ENCODE measurements at regions not wholly inside any gene's neighbourhood (a gene's known extent, or its start where the extent isn't known, plus 50 kb on each side); places are given as distances from the start of the nearest gene placed in this dataset.
"Not testable (repeated sequence)": the region's sequence is repeated elsewhere in the genome, so short reads cannot be mapped to it uniquely, and the experiment has no call there.

DNA sequence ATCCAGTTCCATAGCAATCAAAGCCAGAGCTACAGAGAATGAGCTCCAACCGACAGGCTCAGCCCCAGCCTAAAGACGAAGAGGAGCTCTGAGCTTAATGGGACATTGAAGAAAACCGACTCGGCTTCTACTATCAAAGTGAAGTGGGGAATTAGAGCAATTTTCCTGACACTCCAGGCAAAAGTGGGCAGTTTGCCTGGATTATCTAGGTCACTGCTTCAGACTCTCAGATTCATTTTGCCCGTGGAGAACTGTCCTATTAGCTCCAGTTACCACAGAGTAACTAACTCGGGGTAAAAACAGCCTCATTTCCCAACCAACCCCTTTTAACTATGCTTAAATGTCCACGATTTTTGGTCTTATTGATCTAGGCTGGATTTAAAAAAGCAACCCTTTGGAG, 592.1 kb upstream of the NRSN1 start:
- Histone ChIP-seq H3K36me3 (no peaks in the 10 kb centered on the region), H3K4me3 (ENCODE audit: low read depth, low read length) (no peak overlapping the region), H3K4me1 (no peaks in the 10 kb centered on the region), H3K27me3 (no peaks in the 10 kb centered on the region), H3K9me3 (no peaks in the 10 kb centered on the region)
- no peak for TF ChIP-seq CTCF (IDR thresholded peaks at IDR 0.05; ENCODE audit: low read depth, low read length)
- DNase-seq, result no peak

DNA sequence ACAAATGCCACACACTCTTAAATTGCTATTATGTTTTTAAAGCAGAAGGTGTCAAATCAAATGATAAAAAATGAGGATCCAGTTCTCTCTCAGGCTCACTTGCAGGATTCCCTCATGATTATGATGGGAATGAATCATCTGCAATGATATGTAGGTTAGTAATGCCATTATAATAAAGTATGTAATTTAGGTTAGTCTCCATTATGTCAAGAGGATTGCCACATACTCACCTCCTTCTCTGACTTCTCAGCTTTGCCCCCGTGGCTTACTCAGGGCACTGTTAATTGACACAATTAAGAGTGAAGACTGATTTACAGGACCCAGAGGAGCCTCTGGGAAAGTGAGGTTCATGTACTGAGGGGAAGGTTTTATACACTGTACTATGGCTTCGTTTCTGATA, 591.7 kb upstream of the NRSN1 start:
- Histone ChIP-seq H3K36me3 (no peaks in the 10 kb centered on the region), H3K27me3 (no peaks in the 10 kb centered on the region), H3K4me1 (no peaks in the 10 kb centered on the region), H3K4me3 (ENCODE audit: low read depth, low read length) (no peak overlapping the region), H3K9me3 (no peaks in the 10 kb centered on the region)
- no peak for TF ChIP-seq CTCF (IDR thresholded peaks at IDR 0.05; ENCODE audit: low read depth, low read length)
- no peak for DNase-seq

DNA sequence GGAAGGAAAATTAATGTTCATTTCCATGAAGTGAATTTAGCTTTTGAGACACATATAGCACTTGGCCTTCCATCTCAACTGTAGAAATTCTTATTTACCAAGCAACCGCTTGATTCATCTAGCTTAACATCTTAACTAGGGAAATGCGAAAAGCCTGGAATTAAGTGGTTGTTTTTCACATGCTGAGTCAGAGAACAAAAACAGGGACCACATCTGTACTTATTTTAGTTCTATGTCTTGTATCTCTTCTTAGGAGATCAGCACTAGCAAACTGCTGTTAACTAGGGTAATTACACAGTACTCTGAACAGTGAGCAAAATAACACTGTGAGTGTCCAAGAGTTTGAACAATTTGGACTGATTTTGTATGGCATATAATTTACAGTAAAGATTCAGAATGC, 590.9 kb upstream of the NRSN1 start:
- Histone ChIP-seq H3K36me3 (no peaks in the 10 kb centered on the region), H3K4me3 (ENCODE audit: low read depth, low read length) (no peak overlapping the region), H3K9me3 (no peaks in the 10 kb centered on the region), H3K27me3 (no peaks in the 10 kb centered on the region), H3K4me1 (no peaks in the 10 kb centered on the region)
- TF ChIP-seq CTCF (IDR thresholded peaks at IDR 0.05; ENCODE audit: low read depth, low read length), result no peak
- no peak for DNase-seq

DNA sequence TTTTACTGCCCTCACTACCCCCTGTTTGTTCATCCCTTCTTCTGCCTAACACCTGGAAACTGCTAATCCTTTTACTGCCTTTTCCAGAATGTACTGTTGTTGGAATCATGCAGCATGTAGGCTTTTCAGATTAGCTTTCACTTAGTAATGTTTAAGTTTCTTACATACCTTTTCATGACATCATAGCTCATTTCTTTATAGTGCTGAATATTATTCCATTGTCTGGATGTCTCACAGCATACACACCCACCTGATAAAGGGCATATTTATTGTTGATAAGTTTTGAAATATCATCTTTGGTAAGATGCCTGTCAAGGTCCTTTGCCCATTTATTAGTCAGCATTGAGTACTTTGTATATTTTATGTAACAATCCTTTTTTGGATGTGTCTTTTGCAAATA, 588.2 kb upstream of the NRSN1 start:
- TF ChIP-seq CTCF (IDR thresholded peaks at IDR 0.05; ENCODE audit: low read depth, low read length), result no peak
- no peaks in the 10 kb centered on the region for H3K9me3 ChIP-seq
- no peak for DNase-seq
- H3K4me3 ChIP-seq (ENCODE audit: low read depth, low read length), result no peak overlapping the region
- no peaks in the 10 kb centered on the region for H3K4me1 ChIP-seq
- H3K27me3 ChIP-seq, result no peaks in the 10 kb centered on the region
- H3K36me3 ChIP-seq, result no peaks in the 10 kb centered on the region

DNA sequence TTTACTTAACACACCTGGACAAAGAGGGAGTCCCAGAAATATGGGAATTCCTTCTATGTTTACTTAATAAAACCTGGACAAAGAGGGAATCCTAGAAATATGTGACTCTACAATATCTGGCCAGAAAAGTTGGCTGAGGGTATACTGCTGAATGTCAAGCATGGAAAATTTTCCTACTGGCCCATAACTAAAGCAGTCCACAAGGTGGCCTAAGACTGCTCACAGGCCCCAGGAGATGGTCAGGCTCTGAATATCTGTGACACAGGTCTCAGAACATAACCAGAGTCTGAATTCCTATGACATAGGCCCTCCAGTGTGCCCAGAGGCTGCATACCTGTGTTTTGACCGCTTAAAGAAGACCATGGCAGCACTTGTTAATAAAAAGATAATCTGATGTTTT, 578.2 kb upstream of the NRSN1 start:
- Histone ChIP-seq H3K27me3 (no peaks in the 10 kb centered on the region), H3K36me3 (no peaks in the 10 kb centered on the region), H3K9me3 (no peaks in the 10 kb centered on the region), H3K4me3 (ENCODE audit: low read depth, low read length) (no peak overlapping the region), H3K4me1 (no peaks in the 10 kb centered on the region)
- DNase-seq, result peak; percentile 20
- peak; percentile 57 for TF ChIP-seq CTCF (IDR thresholded peaks at IDR 0.05; ENCODE audit: low read depth, low read length)

GRCh38 chr6:23554953-23555352, 571.1 kb upstream of the NRSN1 start:
- H3K9me3 ChIP-seq; H3K27me3 ChIP-seq; H3K36me3 ChIP-seq; H3K4me3 ChIP-seq (ENCODE audit: low read depth, low read length); DNase-seq; H3K4me1 ChIP-seq: not testable (repeated sequence)
